Testis (tissue), 2 donors: ENCODE measurements at regions not wholly inside any gene's neighbourhood (a gene's known extent, or its start where the extent isn't known, plus 50 kb on each side); places are given as distances from the start of the nearest gene placed in this dataset.

Experiments used
- CTCF ChIP-seq, 3 experiments: fragments of 450-650 bp in 2 of 3; fragments of 200-600 bp in 1 of 3; sonication (generic) in 1 of 3; IDR thresholded peaks; one replicate each; pipeline ENCODE4 v1.5.1; 2016 to 2019; ENCODE audit warnings: antibody characterized with exemption in 3 of 3, mild to moderate bottlenecking in 2 of 3, moderate library complexity in 1 of 3
- POLR2A ChIP-seq: fragments of 450-650 bp; IDR thresholded peaks from one replicate; pipeline ENCODE4 v1.6.1; 2017; ENCODE audit warnings: antibody characterized with exemption, mild to moderate bottlenecking, moderate library complexity

- TF ChIP-seq CTCF (IDR thresholded peaks at IDR 0.05), result no peak
- no peak for TF ChIP-seq POLR2A
These were observed 520.8 kb downstream of the FBXO15 start for GRCh38 chr18:73626859-73627258.
